Superior temporal gyrus (tissue), 1 donor: ENCODE measurements at regions not wholly inside any gene's neighbourhood (a gene's known extent, or its start where the extent isn't known, plus 50 kb on each side); places are given as distances from the start of the nearest gene placed in this dataset.

Source experiments
- DNase-seq: peaks from one replicate; pipeline ENCODE4 v3.0.0-alpha.2; 2016; ENCODE audit errors: extremely low spot score

GRCh38 chr5:6236170-6236793 lies 142.1 kb downstream of the MED10 start:
- no peak for DNase-seq

DNA sequence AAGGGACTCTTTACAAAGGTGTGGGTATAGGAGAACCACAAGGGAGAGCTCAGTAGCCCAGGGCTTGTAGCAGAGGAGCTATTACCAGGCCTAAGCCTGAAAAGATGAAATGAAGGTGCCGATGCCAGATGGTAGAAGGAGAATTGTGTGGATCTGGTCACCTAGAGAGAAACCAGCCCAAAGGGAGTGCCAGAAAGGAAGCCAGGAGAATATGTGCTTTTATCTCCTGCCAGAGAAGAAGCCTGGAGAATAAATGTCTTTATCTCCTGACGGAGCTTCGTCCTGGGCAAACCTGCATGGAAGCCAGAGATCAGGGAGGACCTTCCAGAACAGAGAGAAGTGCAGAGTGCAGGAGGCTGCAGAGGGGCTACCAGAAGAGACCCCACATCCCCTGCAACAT lies 142.6 kb downstream of the MED10 start:
- DNase-seq = no peak

DNA sequence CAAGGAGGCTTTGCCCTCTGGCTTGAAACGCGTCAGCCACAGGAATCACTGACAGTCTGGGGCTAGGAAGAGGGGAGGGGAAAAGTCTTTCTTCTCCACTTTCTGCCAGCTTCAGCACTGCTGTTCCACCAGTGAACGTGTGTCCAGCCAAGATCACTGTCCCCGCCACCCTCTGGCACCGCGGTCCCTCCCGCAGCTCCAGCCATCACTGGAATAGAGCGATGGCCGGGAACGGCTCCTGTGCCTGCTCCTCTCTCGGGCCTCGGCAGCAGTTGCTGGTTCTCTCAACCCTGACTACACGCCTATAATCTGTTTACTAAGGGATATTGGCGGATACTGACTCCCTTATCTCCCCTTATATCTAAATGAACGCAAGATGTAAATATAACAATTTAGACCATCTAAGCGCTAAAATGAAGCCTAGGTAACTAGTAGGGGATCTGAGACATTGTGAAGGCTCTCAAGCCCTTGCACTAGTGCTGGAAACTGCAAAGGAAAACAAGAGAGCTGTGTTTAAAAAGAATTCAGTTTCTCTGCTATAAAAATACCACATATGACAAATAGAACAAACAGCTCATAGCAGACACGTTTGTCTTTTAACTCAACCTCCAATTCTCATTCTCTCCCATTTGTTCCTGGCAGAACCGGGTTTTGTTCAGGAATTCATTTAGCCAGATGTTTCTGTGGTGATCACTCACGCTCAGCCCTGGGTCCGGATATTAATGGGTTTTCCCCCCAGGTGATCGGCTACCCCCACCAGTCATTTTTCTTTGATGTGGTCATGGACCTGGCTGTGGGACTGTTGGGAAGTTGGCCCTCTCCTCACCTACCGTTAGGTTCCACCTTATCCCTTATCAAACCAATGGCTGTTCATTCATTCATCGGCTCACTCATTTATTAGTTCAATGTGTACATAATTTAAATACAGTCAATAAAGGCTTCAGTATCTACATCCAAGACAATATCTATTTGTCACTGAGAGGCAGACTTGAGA lies 149.8 kb downstream of the MED10 start:
- no peak for DNase-seq

DNA sequence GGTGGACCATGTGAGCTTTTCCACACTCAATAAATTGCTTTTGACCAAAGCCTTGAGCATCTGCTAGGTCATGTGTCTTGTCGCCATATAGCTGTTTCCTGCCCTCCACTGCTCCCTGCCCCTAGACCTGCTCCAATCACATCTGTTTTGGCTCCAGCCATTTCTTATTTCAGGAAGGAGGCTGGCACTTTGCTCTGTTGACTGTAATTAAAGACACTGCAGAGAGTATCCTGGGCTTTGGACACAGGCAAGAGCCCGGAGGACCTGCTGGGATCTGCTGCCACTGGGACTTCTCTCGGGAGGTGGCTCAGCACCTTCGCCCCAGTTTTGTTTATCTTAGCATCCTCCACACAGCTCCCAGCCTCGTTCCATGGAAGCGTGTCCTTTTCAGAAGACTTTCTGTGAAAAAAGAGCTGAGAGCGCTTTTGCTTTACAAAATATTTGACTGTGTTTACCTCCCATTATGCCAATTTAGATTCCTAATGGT lies 153.2 kb downstream of the MED10 start:
- no peak for DNase-seq

- no peak for DNase-seq
These were observed 153.9 kb downstream of the MED10 start for GRCh38 chr5:6224406-6224805.

DNA sequence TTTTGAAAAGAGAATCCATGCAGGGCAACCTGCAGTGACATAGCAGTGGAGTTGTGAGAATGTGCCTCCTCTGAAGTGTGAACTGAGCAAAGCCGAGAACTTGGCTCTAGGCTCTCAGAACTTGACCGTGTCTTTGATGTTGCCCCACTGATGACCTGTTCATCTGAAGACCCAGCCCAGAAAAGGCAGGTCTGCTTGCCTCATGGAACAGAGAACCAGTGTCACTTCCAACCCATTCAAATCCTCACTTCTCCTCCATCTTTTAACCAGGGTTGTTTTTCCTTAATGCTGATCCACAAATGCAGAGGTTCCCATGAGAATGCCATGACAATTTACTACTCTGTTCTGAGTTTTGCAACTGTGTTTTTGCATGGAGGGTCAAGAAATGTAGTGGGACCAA lies 155.4 kb downstream of the MED10 start:
- no peak for DNase-seq

DNA sequence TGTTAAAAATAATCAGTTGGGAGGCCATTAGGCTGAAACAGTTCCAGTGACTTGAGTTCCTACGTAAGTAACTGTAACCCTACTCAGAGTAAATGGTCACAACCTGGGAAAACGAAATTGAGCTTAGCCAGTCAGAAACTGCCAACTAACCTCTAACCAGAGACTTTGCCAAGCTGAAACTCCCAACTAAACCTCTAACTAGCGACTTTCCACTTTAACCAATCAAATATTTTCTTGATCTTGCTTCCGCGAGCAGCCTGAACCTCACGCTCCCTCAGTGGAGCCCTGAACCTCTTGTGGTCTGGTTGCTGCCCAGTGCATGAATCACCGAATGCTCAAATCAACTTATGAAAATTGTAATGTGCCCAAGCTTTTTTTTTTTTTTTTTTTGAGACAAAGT lies 156.2 kb downstream of the MED10 start:
- DNase-seq = no peak

DNA sequence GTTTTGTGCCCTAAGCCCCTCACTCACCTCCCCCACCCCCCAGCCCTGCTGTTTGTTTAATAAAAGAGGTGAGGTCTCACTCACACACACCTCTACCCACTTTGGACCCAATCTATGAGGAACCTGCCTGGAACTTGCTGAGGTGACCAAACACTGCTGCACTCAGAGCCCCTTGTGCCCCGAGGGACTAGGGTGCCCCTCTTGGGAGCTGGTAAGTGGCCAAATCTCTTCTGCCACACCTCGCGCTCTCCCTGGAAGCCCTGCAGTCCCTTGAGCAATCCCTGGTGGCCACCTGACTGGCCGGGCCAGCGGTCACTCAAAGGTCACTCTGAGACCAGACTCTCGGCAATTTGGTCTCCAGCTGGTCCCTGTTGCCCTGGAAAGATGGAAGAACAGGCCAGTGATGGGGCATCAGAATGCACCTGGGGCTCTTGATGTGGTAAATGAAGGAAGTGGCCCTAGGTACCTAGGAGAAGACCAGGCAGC lies 157.2 kb downstream of the MED10 start:
- DNase-seq = no peak

GRCh38 chr5:6220346-6221088 lies 157.8 kb downstream of the MED10 start:
- no peak for DNase-seq

DNA sequence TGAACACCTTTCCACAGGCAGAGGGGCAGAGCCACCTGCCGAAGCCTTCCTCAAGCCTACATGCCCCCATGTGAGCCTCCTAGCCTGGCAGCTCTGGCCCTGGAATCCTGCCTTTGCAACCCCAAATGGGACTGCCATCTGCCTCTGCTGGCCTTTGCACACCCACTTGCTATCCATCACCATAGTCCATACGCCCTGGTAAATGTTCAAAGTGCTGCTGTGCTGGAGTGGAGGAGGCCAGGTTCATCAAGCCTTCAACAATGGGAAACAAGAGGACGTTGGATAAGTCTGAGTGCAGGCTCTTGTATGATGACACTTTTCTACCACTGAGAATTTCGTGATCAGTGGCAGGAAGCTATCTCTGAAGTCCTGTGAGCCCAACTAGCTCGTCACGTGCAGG lies 159.8 kb downstream of the MED10 start:
- no peak for DNase-seq

DNA sequence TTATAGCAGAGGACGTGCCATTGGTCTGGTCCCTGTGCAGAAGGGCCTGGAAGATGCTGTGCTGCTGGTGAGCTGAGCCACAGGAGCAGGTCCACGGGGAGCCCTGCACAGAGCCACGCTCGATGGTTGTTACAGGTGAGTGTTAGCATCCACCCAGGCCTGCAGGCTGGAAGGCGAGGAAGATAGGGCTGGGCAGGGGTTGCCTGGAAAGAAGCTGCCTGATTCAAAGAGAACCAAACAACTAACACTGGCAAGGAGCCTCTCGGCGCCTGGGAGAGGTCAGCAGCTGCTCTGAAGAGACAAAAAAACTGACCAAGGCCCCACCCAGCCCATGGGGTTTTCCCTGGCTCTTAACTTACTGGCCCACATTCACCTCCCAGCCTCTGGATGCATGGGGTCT lies 160.2 kb downstream of the MED10 start:
- no peak for DNase-seq

DNA sequence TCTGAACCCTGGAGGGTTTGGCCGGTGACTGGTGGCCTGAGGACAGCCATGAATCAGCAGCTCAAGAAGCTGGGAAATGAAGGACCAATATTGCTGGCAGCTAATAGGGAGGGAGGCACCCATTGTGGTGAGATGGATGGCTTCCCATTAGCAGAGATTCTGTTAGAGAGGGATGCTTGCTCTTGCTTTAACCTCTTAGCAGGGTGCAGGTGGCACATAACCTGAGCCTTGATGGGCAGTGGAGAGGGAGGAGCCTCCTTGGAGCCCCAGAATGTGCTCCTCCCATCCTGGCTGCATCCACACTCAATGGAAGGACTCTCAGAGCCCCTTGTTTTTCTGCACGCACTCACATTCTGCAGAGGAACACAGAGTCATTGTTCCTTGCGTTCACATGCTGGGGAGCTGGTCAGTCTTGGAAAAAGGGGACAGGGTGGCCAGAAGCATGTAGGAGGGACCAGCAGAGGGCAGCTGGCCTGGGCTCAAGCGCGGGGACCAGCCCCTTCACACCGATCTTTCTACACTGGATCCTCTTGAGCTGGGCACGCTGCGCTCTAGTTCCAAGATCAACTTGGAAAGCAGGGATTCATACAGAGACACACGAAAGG lies 161.8 kb downstream of the MED10 start:
- no peak for DNase-seq

- DNase-seq = no peak
These were observed 162.5 kb downstream of the MED10 start for GRCh38 chr5:6215891-6216290.

DNA sequence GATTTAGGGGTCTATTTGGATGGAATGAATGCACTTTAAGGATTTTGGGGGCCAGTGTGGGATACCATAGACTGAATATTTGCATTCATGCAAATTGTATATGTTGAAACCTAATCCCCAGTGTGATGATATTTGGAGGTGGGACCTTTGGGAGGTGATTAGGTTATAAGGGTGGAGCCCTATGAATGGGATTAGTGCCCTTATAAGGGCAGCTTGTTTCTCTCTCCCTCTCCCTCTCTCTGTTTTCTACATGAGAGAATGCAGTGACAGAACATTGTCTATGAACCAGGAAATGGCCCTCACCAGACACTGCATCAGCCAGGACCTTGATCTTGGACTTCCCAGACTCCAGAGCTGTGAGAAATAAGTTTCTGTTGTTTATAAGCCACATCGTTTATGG lies 166.1 kb downstream of the MED10 start:
- no peak for DNase-seq

GRCh38 chr5:6206501-6206900 lies 171.8 kb downstream of the MED10 start:
- DNase-seq = no peak

DNA sequence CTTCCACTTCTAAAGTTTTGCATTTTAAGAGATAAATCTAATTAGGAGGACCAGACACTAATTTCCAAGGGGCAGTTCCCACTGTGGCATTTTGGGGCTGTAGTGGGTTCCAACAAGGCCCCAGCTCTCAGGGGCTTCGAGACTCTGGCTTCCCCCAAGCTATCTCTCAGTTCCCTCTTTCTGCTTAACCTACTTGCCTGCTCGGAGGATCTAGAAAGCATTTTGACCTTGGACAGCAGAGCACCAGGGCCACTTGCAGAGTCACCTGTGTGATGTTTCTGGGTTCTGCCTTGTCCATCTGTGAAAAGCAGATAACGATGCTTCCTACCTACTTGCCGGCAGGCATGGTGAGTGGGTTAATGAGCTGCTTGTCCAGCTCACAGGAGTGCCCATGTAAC lies 175.4 kb downstream of the MED10 start:
- DNase-seq = no peak

DNA sequence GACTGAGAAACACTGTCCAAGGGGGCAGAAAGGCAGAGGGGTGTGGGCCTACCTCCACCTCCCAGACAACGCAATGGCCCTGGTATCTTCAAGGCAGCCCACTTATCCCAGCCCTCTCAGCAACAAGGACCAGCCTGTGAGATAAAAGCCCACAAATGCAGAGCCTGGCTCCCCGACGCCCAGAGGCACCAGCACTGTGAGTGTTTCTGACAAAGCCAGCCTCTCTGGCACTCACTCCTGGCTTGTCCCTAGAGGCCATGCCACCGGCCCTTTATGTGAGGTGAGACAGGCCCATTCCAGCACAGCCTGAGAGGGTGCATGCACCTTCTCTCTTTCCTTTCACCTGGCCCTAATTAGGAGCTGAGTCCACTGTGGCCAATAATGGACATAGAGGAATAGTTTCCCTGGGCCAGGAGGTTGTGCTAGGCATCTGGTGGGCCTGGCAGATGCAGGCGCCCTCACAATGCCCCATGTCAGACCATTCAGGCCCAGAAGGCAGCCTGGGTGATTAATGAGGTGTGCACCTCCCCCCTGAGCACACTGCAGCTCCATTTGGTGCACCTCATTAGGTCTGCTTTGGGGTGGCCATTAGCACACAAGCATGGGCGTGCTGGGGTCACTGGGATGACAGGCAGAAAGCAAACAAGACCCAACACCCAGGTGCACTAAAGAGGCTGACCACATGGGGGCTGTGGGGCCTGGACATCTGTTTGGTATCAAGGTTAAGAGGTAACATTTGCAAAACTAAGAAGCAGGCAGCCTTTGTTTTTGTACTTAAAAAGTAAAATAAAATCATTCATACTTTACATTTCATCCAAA lies 176.0 kb downstream of the MED10 start:
- no peak for DNase-seq

GRCh38 chr5:6201631-6202030 lies 176.7 kb downstream of the MED10 start:
- DNase-seq = no peak

GRCh38 chr5:6198531-6198930 lies 179.8 kb downstream of the MED10 start:
- DNase-seq = no peak

DNA sequence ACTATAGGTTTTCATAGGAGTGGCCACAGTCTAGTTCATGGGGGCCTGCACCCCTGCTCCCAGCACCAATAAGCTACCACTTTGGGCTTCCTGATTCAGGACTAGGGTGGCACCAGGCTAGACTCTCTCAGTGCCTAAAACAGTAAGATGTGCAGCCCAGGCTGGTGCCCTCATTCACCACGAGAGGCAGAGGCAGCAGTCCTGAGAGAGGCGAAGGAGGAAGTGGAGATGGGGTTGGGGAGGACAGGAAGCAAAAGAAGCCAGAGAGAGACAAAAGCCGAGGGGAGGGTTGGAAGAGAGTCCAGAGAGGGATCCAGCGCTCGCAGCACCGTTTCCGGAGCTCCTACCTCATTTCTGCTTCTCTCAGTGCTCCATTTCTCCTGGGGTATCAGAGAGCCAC lies 180.9 kb downstream of the MED10 start:
- no peak for DNase-seq
